ENCODE measurements at regions not wholly inside any gene's neighbourhood (a gene's known extent, or its start where the extent isn't known, plus 50 kb on each side); places are given as distances from the start of the nearest gene placed in this dataset.

DNA sequence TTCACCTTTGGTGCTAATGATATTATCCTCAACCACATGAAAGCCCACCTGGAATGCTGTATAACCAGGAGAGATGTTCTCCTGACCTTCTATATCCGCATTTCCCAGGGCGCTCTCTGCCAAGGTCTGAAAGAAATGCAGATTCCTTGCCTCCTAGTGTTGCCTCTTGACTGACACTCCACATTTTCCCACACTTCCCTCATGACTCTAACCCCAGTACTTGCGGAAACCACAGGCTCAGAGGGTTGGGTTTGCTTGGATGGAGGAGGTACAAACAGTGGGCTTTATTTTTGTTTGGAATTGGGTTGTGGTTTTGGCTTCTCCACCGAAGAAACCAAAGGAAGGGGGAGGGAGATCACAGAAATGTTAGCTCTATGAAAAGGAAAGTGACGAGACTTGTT is 222.9 kb upstream of the CELF2 start:
- intact Hi-C loops (cut with DNase I), result no loop called here
- ATAC-seq (no peak), DNase-seq (no peak)

GRCh38 chr10:10796061-10796773 is 221.5 kb upstream of the CELF2 start:
- TF ChIP-seq, protein P1, sequence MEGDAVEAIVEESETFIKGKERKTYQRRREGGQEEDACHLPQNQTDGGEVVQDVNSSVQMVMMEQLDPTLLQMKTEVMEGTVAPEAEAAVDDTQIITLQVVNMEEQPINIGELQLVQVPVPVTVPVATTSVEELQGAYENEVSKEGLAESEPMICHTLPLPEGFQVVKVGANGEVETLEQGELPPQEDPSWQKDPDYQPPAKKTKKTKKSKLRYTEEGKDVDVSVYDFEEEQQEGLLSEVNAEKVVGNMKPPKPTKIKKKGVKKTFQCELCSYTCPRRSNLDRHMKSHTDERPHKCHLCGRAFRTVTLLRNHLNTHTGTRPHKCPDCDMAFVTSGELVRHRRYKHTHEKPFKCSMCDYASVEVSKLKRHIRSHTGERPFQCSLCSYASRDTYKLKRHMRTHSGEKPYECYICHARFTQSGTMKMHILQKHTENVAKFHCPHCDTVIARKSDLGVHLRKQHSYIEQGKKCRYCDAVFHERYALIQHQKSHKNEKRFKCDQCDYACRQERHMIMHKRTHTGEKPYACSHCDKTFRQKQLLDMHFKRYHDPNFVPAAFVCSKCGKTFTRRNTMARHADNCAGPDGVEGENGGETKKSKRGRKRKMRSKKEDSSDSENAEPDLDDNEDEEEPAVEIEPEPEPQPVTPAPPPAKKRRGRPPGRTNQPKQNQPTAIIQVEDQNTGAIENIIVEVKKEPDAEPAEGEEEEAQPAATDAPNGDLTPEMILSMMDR (IDR thresholded peaks at IDR 0.05), result no peak
- 43 to 46% methylated on average over 8 of the region's 8 CpGs for WGBS, 2 donors
- H3K27me3 ChIP-seq, result peaks cover 0 to 12% (median 1%) of the 10 kb centered on the region in 4 donors
- ATAC-seq (no peak), DNase-seq (no peak), FAIRE-seq (peak; percentile 17)
- H3K27ac ChIP-seq, result no peak overlapping the region
- H3K36me3 ChIP-seq, result no peaks in the 10 kb centered on the region
- H3K4me1 ChIP-seq, result no peaks in the 10 kb centered on the region
- H3K9me3 ChIP-seq, result no peaks in the 10 kb centered on the region
- H3K4me3 ChIP-seq, result no peak overlapping the region
- intact Hi-C loops (cut with DNase I), result no loop called here

More for the DNA sequence above, 222.9 kb upstream of the CELF2 start:
- TF ChIP-seq, protein P1 (IDR thresholded peaks at IDR 0.05), result no peak
- Histone ChIP-seq H3K9me3 (no peaks in the 10 kb centered on the region), H3K4me3 (no peak overlapping the region), H3K27me3 (peaks cover 0 to 12% (median 3%) of the 10 kb centered on the region in 4 donors), H3K36me3 (no peaks in the 10 kb centered on the region), H3K4me1 (no peaks in the 10 kb centered on the region), H3K27ac (no peak overlapping the region)
- no peak for FAIRE-seq
- WGBS, 2 donors, result 57 to 70% methylated on average over 5 of the region's 5 CpGs

GRCh38 chr10:10796774-10797415 is 220.8 kb upstream of the CELF2 start:
- Histone ChIP-seq H3K36me3 (no peaks in the 10 kb centered on the region), H3K4me1 (no peaks in the 10 kb centered on the region), H3K27me3 (peaks cover 0 to 12% (median 1%) of the 10 kb centered on the region in 4 donors), H3K4me3 (no peak overlapping the region), H3K27ac (no peak overlapping the region), H3K9me3 (no peaks in the 10 kb centered on the region)
- FAIRE-seq, result no peak
- ATAC-seq, result no peak
- intact Hi-C loops (cut with DNase I), result no loop called here
- TF ChIP-seq, protein P1 (IDR thresholded peaks at IDR 0.05), result no peak
- WGBS, 2 donors, result 24 to 27% methylated on average over 6 of the region's 6 CpGs
- no peak for DNase-seq

DNA sequence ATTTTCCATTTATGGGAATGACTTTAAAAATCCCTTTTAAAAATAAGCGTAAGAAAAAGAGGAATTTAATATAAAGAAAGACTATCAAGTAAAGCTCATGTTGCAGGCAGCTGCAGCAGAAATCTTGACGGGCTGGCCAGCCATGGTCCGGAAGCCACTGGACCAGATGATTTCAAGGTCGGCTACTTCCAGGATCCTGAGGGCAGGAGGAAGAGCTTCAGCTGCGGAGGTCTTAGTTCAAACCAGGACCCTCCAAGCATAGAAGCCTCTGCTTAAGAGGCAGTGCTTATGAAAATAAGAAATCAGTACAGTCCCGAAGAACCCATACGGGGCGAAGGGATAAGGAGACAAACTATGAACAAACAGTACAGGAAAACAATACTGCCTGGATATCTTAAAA is 220.2 kb upstream of the CELF2 start:
- Histone ChIP-seq H3K9me3 (no peaks in the 10 kb centered on the region), H3K4me3 (no peak overlapping the region), H3K36me3 (no peaks in the 10 kb centered on the region), H3K4me1 (no peaks in the 10 kb centered on the region), H3K27me3 (peaks cover 0 to 12% (median 1%) of the 10 kb centered on the region in 4 donors), H3K27ac (no peak overlapping the region)
- no peak for DNase-seq
- FAIRE-seq, result no peak
- 36 to 51% methylated on average over 8 of the region's 8 CpGs for WGBS, 2 donors
- intact Hi-C loops (cut with DNase I), result no loop called here
- peak in 1 of 4 donors; percentile 14 for ATAC-seq
- TF ChIP-seq, protein P1 (IDR thresholded peaks at IDR 0.05), result no peak
